Esophagus muscularis mucosa (tissue), 4 donors: ENCODE measurements at regions not wholly inside any gene's neighbourhood (a gene's known extent, or its start where the extent isn't known, plus 50 kb on each side); places are given as distances from the start of the nearest gene placed in this dataset.

Source experiments
- EP300 ChIP-seq: sonication (generic); formaldehyde crosslinking; IDR thresholded peaks from one replicate; pipeline ENCODE4 v1.6.1; 2017; ENCODE audit warnings: antibody characterized with exemption
- POLR2A ChIP-seq: fragments of 450-650 bp; IDR thresholded peaks from one replicate; pipeline ENCODE4 v1.6.1; 2017; ENCODE audit warnings: antibody characterized with exemption, moderate library complexity, mild to moderate bottlenecking, low read depth
- POLR2AphosphoS5 ChIP-seq, 2 donors: sonication (generic); formaldehyde crosslinking; IDR thresholded peaks; one replicate each; pipeline ENCODE4 v1.6.1; 2017; ENCODE audit warnings: antibody characterized with exemption in 2 of 2
- TF ChIP-seq, protein P1 (sequence below), 3 experiments: fragments of 200-600 bp in 2 of 3; fragments of 450-650 bp in 1 of 3; sonication (generic) in 2 of 3; IDR thresholded peaks; one replicate each; pipeline ENCODE4 v1.5.1; 2017 to 2019; ENCODE audit warnings: antibody characterized with exemption in 3 of 3, mild to moderate bottlenecking in 2 of 3, moderate library complexity in 1 of 3

DNA sequence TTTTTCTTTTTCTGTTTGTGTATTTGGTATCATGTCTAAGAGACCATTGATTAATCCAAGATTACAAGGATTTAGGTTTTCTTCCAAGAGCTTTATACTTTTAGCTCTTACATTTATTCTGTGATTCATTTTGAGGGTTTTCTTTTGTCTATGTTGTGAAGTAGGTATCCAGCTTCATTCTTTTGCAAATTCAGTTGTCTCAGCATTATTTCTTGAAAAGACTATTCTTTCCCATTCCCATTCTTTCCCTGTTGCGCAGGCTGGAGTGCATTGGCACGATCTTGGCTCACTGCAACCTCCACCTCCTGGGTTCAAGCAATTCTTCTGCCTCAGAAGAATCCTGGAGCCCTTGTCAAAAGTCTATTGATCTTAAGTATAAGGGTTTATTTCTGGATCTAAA, 164.9 kb downstream of the NAA11 start:
- TF ChIP-seq, protein P1, sequence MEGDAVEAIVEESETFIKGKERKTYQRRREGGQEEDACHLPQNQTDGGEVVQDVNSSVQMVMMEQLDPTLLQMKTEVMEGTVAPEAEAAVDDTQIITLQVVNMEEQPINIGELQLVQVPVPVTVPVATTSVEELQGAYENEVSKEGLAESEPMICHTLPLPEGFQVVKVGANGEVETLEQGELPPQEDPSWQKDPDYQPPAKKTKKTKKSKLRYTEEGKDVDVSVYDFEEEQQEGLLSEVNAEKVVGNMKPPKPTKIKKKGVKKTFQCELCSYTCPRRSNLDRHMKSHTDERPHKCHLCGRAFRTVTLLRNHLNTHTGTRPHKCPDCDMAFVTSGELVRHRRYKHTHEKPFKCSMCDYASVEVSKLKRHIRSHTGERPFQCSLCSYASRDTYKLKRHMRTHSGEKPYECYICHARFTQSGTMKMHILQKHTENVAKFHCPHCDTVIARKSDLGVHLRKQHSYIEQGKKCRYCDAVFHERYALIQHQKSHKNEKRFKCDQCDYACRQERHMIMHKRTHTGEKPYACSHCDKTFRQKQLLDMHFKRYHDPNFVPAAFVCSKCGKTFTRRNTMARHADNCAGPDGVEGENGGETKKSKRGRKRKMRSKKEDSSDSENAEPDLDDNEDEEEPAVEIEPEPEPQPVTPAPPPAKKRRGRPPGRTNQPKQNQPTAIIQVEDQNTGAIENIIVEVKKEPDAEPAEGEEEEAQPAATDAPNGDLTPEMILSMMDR (IDR thresholded peaks at IDR 0.05): no peak
- TF ChIP-seq EP300 (no peak), POLR2A (no peak), POLR2AphosphoS5 (IDR thresholded peaks at IDR 0.05) (no peak)
